ENCODE measurements at regions not wholly inside any gene's neighbourhood (a gene's known extent, or its start where the extent isn't known, plus 50 kb on each side); places are given as distances from the start of the nearest gene placed in this dataset.

DNA sequence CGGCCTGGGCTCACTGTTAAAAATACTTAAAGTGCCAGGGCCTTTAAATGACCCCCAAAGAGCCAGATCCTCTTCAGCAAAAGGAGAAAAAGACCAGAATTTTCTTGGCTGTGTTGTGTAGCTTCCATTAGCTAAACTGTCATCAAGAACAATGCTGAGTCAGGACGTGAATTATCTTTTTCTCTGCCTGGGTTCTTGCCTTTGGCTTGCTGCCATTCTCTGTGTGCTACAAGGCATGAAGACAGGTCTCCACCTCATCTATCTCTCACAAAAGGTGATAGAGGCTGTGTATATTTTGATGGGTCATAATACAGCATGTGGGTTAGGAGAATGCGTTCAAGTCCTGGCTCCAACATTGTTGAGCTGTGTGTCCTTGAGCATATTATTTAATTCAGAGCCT is 52.4 kb upstream of the SELENOK start:
- Mint-ChIP-seq H3K4me3 (no peak overlapping the region), H3K9me3 (peaks cover 19% of the 10 kb centered on the region), H3K36me3 (no peaks in the 10 kb centered on the region), H3K4me1 (peaks cover 6% of the 10 kb centered on the region), H3K27me3 (ENCODE audit: insufficient read depth, low read depth) (no peaks in the 10 kb centered on the region), H3K27ac (no peak overlapping the region)
- no peaks in the 10 kb centered on the region for H3K9me3 ChIP-seq (ENCODE audit: low read depth)
- DNase-seq (ENCODE audit: low spot score), result no peak
- no peaks in the 10 kb centered on the region for H3K4me1 ChIP-seq
- H3K4me2 ChIP-seq, result no peak overlapping the region
- H3K36me3 ChIP-seq, result no peaks in the 10 kb centered on the region
- H2AFZ ChIP-seq (replicated peaks), result no peak overlapping the region
- H4K20me1 ChIP-seq (ENCODE audit: low read depth), result no peaks in the 10 kb centered on the region
- H3F3A ChIP-seq (ENCODE audit: low read depth), result peaks cover 8% of the 10 kb centered on the region
- H3K9ac ChIP-seq, result no peak overlapping the region
- no peak overlapping the region for H3K4me3 ChIP-seq
- no peaks in the 10 kb centered on the region for H3K79me2 ChIP-seq (ENCODE audit: low read depth)
- no peaks in the 10 kb centered on the region for H3K27me3 ChIP-seq
- no peak overlapping the region for H3K27ac ChIP-seq
- TF ChIP-seq EZH2 (IDR thresholded peaks at IDR 0.05), result no peak
- TF ChIP-seq EZH2phosphoT487 (IDR thresholded peaks at IDR 0.05), result no peak
- TF ChIP-seq, protein P1, sequence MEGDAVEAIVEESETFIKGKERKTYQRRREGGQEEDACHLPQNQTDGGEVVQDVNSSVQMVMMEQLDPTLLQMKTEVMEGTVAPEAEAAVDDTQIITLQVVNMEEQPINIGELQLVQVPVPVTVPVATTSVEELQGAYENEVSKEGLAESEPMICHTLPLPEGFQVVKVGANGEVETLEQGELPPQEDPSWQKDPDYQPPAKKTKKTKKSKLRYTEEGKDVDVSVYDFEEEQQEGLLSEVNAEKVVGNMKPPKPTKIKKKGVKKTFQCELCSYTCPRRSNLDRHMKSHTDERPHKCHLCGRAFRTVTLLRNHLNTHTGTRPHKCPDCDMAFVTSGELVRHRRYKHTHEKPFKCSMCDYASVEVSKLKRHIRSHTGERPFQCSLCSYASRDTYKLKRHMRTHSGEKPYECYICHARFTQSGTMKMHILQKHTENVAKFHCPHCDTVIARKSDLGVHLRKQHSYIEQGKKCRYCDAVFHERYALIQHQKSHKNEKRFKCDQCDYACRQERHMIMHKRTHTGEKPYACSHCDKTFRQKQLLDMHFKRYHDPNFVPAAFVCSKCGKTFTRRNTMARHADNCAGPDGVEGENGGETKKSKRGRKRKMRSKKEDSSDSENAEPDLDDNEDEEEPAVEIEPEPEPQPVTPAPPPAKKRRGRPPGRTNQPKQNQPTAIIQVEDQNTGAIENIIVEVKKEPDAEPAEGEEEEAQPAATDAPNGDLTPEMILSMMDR (IDR thresholded peaks at IDR 0.05), result no peak

DNA sequence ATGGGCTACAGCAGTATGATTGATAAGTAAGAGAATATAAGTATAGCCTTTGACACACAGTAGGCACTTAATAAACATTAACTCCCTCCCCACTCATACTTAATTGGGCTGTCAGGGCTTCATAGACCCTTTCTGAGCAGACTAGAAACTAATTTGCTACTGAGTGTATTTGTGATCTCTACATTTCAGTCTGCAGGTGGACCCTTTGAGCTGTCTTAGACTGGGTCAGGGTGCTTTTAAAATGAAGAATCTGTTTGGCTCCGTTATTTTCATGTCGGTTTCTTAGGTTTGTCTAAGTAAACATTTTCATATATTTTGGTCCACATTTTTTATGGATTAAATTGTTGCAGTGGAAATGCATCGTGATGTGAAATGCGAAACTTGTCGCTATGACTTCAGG is 50.3 kb upstream of the SELENOK start:
- Mint-ChIP-seq H3K9me3 (peaks cover 9% of the 10 kb centered on the region), H3K36me3 (no peaks in the 10 kb centered on the region), H3K4me3 (no peak overlapping the region), H3K27ac (no peak overlapping the region), H3K27me3 (ENCODE audit: insufficient read depth, low read depth) (no peaks in the 10 kb centered on the region), H3K4me1 (peaks cover 10% of the 10 kb centered on the region)
- peaks cover 13% of the 10 kb centered on the region for H3F3A ChIP-seq (ENCODE audit: low read depth)
- H3K27me3 ChIP-seq, result no peaks in the 10 kb centered on the region
- no peak overlapping the region for H3K4me2 ChIP-seq
- peak; percentile 9 for DNase-seq (ENCODE audit: low spot score)
- TF ChIP-seq, protein P1 (IDR thresholded peaks at IDR 0.05), result peak; percentile 43
- TF ChIP-seq EZH2 (IDR thresholded peaks at IDR 0.05) (no peak), EZH2phosphoT487 (IDR thresholded peaks at IDR 0.05) (no peak)
- no peaks in the 10 kb centered on the region for H3K36me3 ChIP-seq
- no peak overlapping the region for H3K27ac ChIP-seq
- no peak overlapping the region for H2AFZ ChIP-seq (replicated peaks)
- H3K79me2 ChIP-seq (ENCODE audit: low read depth), result no peaks in the 10 kb centered on the region
- H3K9me3 ChIP-seq (ENCODE audit: low read depth), result no peaks in the 10 kb centered on the region
- H3K9ac ChIP-seq, result no peak overlapping the region
- H3K4me3 ChIP-seq, result no peak overlapping the region
- no peaks in the 10 kb centered on the region for H3K4me1 ChIP-seq
- no peaks in the 10 kb centered on the region for H4K20me1 ChIP-seq (ENCODE audit: low read depth)
